CD8-positive, alpha-beta memory T cell (primary cell): ENCODE measurements at regions not wholly inside any gene's neighbourhood (a gene's known extent, or its start where the extent isn't known, plus 50 kb on each side); places are given as distances from the start of the nearest gene placed in this dataset.

ENCODE experiments used
- CTCF ChIA-PET: fragments of 350-600 bp; sonication (Branson Sonifier 250); formaldehyde crosslinking; loops from one replicate; lab custom pipeline; 2021; ENCODE audit warnings: antibody characterized with exemption; lab: Charles Lee
- POLR2A ChIA-PET: fragments of 350-600 bp; sonication (Branson Sonifier 250); formaldehyde crosslinking; loops from one replicate; lab custom pipeline; 2021; ENCODE audit warnings: antibody characterized with exemption; lab: Charles Lee
- DNase-seq, 5 donors: peaks; one replicate each; pipeline versions ENCODE4 v3.0.0 to v3.0.0-alpha.2; 2020 to 2022; ENCODE audit warnings: mixed read lengths in 1 of 5
- H3K27ac ChIP-seq: one replicate; pipeline ENCODE4 v1.7.0; 2013; ENCODE audit warnings: low read depth, mild to moderate bottlenecking, low read length, moderate library complexity
- H3K27me3 ChIP-seq: 2 replicates; pipeline ENCODE4 v1.7.0; 2013; ENCODE audit warnings: low read length, mild to moderate bottlenecking; ENCODE audit not compliant: insufficient read depth, poor library complexity, severe bottlenecking
- H3K36me3 ChIP-seq: 2 replicates; pipeline ENCODE4 v1.7.0; 2013; ENCODE audit warnings: mild to moderate bottlenecking, low read length, moderate library complexity; ENCODE audit not compliant: insufficient read depth
- H3K4me1 ChIP-seq: 2 replicates; pipeline ENCODE4 v1.7.0; 2013; ENCODE audit warnings: mild to moderate bottlenecking, low read length, moderate library complexity; ENCODE audit not compliant: insufficient read depth
- H3K4me3 ChIP-seq: 2 replicates; pipeline ENCODE4 v1.7.0; 2013; ENCODE audit warnings: mild to moderate bottlenecking, low read length
- H3K9me3 ChIP-seq: 2 replicates; pipeline ENCODE4 v1.7.0; 2013; ENCODE audit warnings: mild to moderate bottlenecking, low read length
- H3K27ac Mint-ChIP-seq, 8 donors: one replicate each; pipeline ENCODE4 v1.8.0; 2020 to 2021; ENCODE audit warnings: mixed read lengths in 8 of 8, mild to moderate bottlenecking in 6 of 8, inconsistent platforms in 3 of 8, moderate library complexity in 3 of 8
- H3K27me3 Mint-ChIP-seq, 2 donors: one replicate each; pipeline ENCODE4 v1.8.0; 2020 to 2021; ENCODE audit warnings: mixed read lengths in 2 of 2, mild to moderate bottlenecking in 1 of 2, moderate library complexity in 1 of 2
- H3K36me3 Mint-ChIP-seq, 3 donors: one replicate each; pipeline ENCODE4 v1.8.0; 2020 to 2021; ENCODE audit warnings: mixed read lengths in 3 of 3, inconsistent platforms in 1 of 3, mild to moderate bottlenecking in 1 of 3
- H3K4me1 Mint-ChIP-seq, 3 donors: one replicate each; pipeline ENCODE4 v1.8.0; 2020 to 2021; ENCODE audit warnings: mixed read lengths in 3 of 3, inconsistent platforms in 1 of 3, mild to moderate bottlenecking in 1 of 3
- H3K4me3 Mint-ChIP-seq, 7 donors: one replicate each; pipeline ENCODE4 v1.8.0; 2020 to 2021; ENCODE audit warnings: mixed read lengths in 7 of 7, mild to moderate bottlenecking in 6 of 7, moderate library complexity in 4 of 7, inconsistent platforms in 2 of 7
- H3K9me3 Mint-ChIP-seq, 5 donors: one replicate each; pipeline ENCODE4 v1.8.0; 2020 to 2022; ENCODE audit warnings: mixed read lengths in 5 of 5, mild to moderate bottlenecking in 3 of 5, moderate library complexity in 2 of 5, inconsistent platforms in 1 of 5

DNA sequence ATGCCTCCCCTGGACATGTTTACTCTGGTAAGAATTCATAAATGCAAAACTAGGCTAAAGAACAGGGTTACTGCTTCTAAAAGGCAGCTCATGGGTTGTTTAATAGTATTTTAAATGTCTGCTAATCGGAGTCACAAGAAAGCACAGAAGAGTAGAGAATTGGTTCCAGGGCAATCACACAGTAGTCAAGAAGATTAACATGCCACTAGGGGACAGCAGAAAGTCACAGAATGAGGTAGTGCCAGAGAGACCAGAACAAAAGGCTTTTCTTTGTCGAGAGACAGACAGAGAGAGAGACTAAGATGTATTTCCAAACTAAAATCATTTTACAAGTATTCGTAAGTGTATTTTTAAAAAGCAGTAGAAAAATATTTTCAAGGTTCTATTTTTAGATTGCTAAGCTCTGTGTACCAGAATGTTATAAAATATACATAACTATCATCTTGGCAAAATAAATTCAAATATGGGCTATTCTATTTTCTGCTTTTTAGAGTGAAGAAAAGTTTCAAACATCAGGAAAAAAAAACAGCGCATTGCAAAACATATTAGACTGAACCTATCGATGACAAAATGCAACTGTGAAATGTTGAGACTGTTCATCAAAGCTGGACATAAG, 78.3 kb upstream of the CDIN1 start:
- Histone ChIP-seq H3K27me3 (no peaks in the 10 kb centered on the region), H3K4me1 (no peaks in the 10 kb centered on the region), H3K36me3 (no peaks in the 10 kb centered on the region), H3K9me3 (no peaks in the 10 kb centered on the region), H3K4me3 (no peak overlapping the region), H3K27ac (no peak overlapping the region)
- peak in 1 of 5 donors; percentile 5 for DNase-seq
- H3K36me3 Mint-ChIP-seq: no peaks in the 10 kb centered on the region
- peaks cover 1 to 17% of the 10 kb centered on the region in 2 donors for H3K27me3 Mint-ChIP-seq
- CTCF ChIA-PET: no interaction called here
- no peaks in the 10 kb centered on the region for H3K9me3 Mint-ChIP-seq
- no peak overlapping the region for H3K4me3 Mint-ChIP-seq
- H3K4me1 Mint-ChIP-seq: peaks cover 0 to 3% (median 0%) of the 10 kb centered on the region in 3 donors
- POLR2A ChIA-PET: no interaction called here
- no peak overlapping the region for H3K27ac Mint-ChIP-seq

DNA sequence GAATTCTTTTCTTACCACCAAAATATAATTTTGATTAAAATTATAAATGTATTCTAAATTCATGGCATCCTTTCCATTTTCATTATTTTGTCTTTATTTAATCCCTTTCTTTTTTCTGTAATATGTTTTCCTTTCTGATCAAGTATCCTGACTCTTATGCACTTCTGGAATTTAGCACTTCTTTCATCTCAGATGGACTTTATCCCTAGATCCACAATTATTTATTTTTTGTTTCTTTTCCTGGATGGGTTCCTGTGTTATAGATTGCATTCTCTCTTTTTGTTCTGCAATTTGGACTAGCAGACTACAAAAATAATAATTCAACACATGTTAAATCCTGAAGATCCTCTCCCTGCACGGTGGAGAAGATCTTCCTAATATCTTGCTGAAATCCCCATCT, 76.9 kb upstream of the CDIN1 start:
- Histone ChIP-seq H3K4me1 (no peaks in the 10 kb centered on the region), H3K27ac (no peak overlapping the region), H3K36me3 (no peaks in the 10 kb centered on the region), H3K27me3 (no peaks in the 10 kb centered on the region), H3K4me3 (no peak overlapping the region), H3K9me3 (no peaks in the 10 kb centered on the region)
- ChIA-PET CTCF (no interaction called here), POLR2A (no interaction called here)
- no peaks in the 10 kb centered on the region for H3K36me3 Mint-ChIP-seq
- H3K9me3 Mint-ChIP-seq: no peaks in the 10 kb centered on the region
- no peak overlapping the region for H3K27ac Mint-ChIP-seq
- H3K27me3 Mint-ChIP-seq: peaks cover 3 to 17% of the 10 kb centered on the region in 2 donors
- H3K4me1 Mint-ChIP-seq: peaks cover 0 to 3% (median 0%) of the 10 kb centered on the region in 3 donors
- no peak overlapping the region for H3K4me3 Mint-ChIP-seq
- no peak for DNase-seq

DNA sequence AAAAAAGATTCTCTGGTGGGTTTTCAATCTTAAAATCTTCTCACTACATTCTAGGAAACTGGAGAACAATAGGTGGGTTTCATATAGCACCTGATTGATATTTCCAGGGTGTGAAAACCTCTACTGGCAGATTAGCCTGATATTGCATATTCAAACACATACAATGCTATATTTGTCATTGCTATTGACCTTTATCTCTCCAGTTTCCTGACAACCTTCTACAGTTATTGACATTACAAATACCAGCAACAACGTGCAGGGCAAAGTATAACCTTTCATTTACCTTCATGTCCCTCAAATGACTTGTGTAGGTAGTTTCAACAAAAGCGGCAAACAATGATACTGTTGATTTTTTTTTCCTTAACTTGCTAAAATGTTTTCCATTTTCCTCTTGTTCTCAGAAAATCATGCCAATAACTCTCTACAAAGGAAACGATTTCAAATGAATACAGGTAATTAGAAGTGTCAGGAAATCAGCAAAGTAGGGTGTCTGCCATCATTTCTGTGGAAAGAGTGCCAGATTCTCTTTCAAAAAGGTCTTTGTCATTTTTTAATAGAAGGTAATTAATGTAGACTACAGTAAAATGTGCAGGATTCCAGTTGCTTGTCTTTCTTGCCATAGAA, 72.6 kb upstream of the CDIN1 start:
- Histone ChIP-seq H3K9me3 (no peaks in the 10 kb centered on the region), H3K27me3 (no peaks in the 10 kb centered on the region), H3K4me1 (no peaks in the 10 kb centered on the region), H3K4me3 (no peak overlapping the region), H3K36me3 (no peaks in the 10 kb centered on the region), H3K27ac (no peak overlapping the region)
- H3K4me3 Mint-ChIP-seq: no peak overlapping the region
- DNase-seq: no peak
- ChIA-PET POLR2A (no interaction called here), CTCF (no interaction called here)
- H3K36me3 Mint-ChIP-seq: no peaks in the 10 kb centered on the region
- H3K27ac Mint-ChIP-seq: no peak overlapping the region
- no peaks in the 10 kb centered on the region for H3K9me3 Mint-ChIP-seq
- peaks cover 3 to 14% of the 10 kb centered on the region in 2 donors for H3K27me3 Mint-ChIP-seq
- H3K4me1 Mint-ChIP-seq: no peaks in the 10 kb centered on the region

DNA sequence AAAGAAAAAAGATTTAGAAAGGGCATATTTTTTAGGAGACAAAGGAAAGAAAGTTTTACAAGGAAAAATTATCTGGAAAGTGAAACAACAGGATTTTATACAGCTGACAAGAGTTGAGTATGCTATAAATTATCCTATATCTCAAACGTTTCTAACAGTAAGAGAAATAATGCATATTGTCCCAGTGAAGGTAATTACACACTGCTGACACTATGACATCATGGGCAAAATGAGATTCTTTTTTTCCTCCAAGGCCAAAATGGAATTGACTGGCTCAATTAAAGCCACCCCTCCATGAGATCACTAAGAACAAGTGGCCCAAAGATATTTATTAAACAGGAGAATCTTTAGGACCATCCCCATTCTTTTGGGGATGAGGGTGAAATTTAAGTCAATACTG, 72.0 kb upstream of the CDIN1 start:
- Histone ChIP-seq H3K9me3 (no peaks in the 10 kb centered on the region), H3K36me3 (no peaks in the 10 kb centered on the region), H3K4me1 (no peaks in the 10 kb centered on the region), H3K4me3 (no peak overlapping the region), H3K27me3 (no peaks in the 10 kb centered on the region), H3K27ac (no peak overlapping the region)
- no peak overlapping the region for H3K4me3 Mint-ChIP-seq
- no peaks in the 10 kb centered on the region for H3K9me3 Mint-ChIP-seq
- H3K27me3 Mint-ChIP-seq: peaks cover 2 to 14% of the 10 kb centered on the region in 2 donors
- H3K27ac Mint-ChIP-seq: no peak overlapping the region
- H3K4me1 Mint-ChIP-seq: no peaks in the 10 kb centered on the region
- H3K36me3 Mint-ChIP-seq: no peaks in the 10 kb centered on the region
- ChIA-PET POLR2A (no interaction called here), CTCF (no interaction called here)
- DNase-seq: no peak

DNA sequence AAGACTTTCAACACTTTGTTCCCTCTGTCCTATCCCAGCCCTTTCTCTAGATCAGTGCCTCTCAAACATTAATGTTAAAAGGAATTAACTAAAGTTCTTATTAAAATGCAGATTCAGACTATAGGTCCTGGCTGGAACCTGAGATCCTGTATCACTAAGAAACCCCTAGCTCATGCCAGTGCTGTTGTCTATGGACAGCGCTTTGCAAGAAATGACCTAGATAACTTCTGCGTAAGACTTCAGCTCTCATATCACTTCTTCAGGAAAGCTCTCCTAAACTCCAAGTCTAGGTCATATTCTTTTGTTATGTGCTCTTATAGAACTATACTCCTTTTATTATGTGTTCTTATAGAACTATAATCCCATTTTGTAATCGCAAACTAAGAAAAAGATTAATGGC, 67.8 kb upstream of the CDIN1 start:
- CTCF ChIA-PET: no interaction called here
- H3K36me3 ChIP-seq: no peaks in the 10 kb centered on the region
- H3K4me3 Mint-ChIP-seq: no peak overlapping the region
- no peaks in the 10 kb centered on the region for H3K9me3 ChIP-seq
- H3K4me3 ChIP-seq: no peak overlapping the region
- H3K36me3 Mint-ChIP-seq: no peaks in the 10 kb centered on the region
- H3K4me1 Mint-ChIP-seq: no peaks in the 10 kb centered on the region
- DNase-seq: no peak
- peaks cover 4 to 8% of the 10 kb centered on the region in 2 donors for H3K27me3 Mint-ChIP-seq
- no peaks in the 10 kb centered on the region for H3K27me3 ChIP-seq
- no peaks in the 10 kb centered on the region for H3K9me3 Mint-ChIP-seq
- H3K27ac Mint-ChIP-seq: no peak overlapping the region
- H3K27ac ChIP-seq: no peak overlapping the region
- POLR2A ChIA-PET: no interaction called here
- H3K4me1 ChIP-seq: no peaks in the 10 kb centered on the region

DNA sequence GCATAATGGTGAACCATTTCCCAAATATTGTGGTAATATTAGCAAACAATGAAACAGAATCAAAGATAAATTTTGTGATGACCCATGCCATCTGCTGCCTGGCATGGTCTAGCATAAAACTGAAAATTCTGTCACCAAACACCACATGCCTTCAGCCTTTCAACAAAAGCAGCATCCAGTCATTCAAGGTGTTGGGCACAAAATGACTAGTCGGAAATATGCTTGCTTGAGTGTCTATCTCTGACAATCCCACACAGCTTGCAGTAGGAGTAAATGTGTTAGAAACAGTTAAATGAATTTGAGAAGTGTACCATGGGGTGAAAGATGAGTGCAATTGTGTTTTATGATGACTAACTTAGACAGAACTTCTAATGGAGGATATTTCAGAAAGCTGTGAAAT, 61.7 kb upstream of the CDIN1 start:
- CTCF ChIA-PET: no interaction called here
- Histone ChIP-seq H3K36me3 (no peaks in the 10 kb centered on the region), H3K27me3 (no peaks in the 10 kb centered on the region), H3K4me3 (no peak overlapping the region), H3K4me1 (no peaks in the 10 kb centered on the region), H3K27ac (no peak overlapping the region), H3K9me3 (no peaks in the 10 kb centered on the region)
- POLR2A ChIA-PET: no interaction called here
- Mint-ChIP-seq H3K27me3 (peaks cover 6 to 9% of the 10 kb centered on the region in 2 donors), H3K36me3 (no peaks in the 10 kb centered on the region), H3K4me3 (no peak overlapping the region), H3K27ac (no peak overlapping the region), H3K4me1 (no peaks in the 10 kb centered on the region), H3K9me3 (peaks cover 0 to 3% (median 0%) of the 10 kb centered on the region in 5 donors)
- no peak for DNase-seq

DNA sequence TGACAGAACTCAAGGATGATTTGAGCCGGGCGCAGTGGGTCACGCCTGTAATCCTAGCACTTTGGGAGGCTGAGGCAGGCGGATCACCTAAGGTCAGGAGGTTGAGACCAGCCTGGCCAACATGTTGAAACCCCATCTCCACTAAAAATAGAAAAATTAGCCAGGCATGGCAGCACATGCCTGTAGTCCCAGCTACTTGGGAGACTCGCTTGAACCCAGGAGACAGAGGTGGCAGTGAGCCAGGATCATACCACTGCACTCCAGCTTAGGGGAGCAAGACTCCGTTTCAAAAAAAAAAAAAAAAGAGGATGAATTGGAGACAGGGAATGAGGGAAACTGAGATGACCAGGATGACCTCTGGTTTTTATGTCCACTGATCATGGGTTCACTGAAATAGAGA, 60.4 kb upstream of the CDIN1 start:
- Mint-ChIP-seq H3K36me3 (no peaks in the 10 kb centered on the region), H3K4me3 (no peak overlapping the region), H3K27ac (no peak overlapping the region), H3K27me3 (peaks cover 6 to 9% of the 10 kb centered on the region in 2 donors), H3K9me3 (peaks cover 0 to 3% (median 0%) of the 10 kb centered on the region in 5 donors), H3K4me1 (no peaks in the 10 kb centered on the region)
- Histone ChIP-seq H3K27me3 (no peaks in the 10 kb centered on the region), H3K9me3 (no peaks in the 10 kb centered on the region), H3K27ac (no peak overlapping the region), H3K4me3 (no peak overlapping the region), H3K4me1 (no peaks in the 10 kb centered on the region), H3K36me3 (no peaks in the 10 kb centered on the region)
- no peak for DNase-seq
- ChIA-PET POLR2A (no interaction called here), CTCF (no interaction called here)

DNA sequence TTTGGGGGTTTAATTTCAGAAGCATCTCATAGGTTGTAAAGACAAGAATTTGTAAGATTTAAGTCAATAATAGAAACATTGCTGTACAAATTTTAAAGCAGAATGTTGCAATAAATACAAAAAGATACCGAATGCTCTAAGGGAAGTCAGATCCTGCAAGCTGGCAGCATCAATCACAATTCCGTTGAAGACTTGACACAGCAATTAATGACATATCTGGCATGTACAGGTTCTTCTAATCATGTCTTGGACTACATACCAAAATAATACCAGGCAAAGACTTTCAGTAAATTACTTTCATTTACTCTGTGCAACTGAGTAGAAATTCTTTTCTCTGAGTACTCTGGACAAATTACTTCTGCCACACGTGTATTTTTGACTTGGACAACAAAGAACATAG, 54.0 kb upstream of the CDIN1 start:
- no peaks in the 10 kb centered on the region for H3K36me3 Mint-ChIP-seq
- CTCF ChIA-PET: no interaction called here
- H3K9me3 ChIP-seq: no peaks in the 10 kb centered on the region

More for the DNA sequence above, 54.0 kb upstream of the CDIN1 start:
- Histone ChIP-seq H3K36me3 (no peaks in the 10 kb centered on the region), H3K27ac (no peak overlapping the region), H3K4me1 (no peaks in the 10 kb centered on the region), H3K4me3 (no peak overlapping the region), H3K27me3 (no peaks in the 10 kb centered on the region)
- POLR2A ChIA-PET: no interaction called here
- H3K27ac Mint-ChIP-seq: no peak overlapping the region
- peaks cover 0 to 21% of the 10 kb centered on the region in 2 donors for H3K27me3 Mint-ChIP-seq
- H3K4me1 Mint-ChIP-seq: no peaks in the 10 kb centered on the region
- H3K4me3 Mint-ChIP-seq: no peak overlapping the region
- H3K9me3 Mint-ChIP-seq: peaks cover 0 to 3% (median 0%) of the 10 kb centered on the region in 5 donors
- DNase-seq: no peak
